Activated B cell treated with CpG ODN at 0.5 μM for 24 hours (primary cell): ENCODE measurements at regions not wholly inside any gene's neighbourhood (a gene's known extent, or its start where the extent isn't known, plus 50 kb on each side); places are given as distances from the start of the nearest gene placed in this dataset.
"Not testable (repeated sequence)": the region's sequence is repeated elsewhere in the genome, so short reads cannot be mapped to it uniquely, and the experiment has no call there.

Experiments used
- ATAC-seq: fragments of 200-7000 bp; cut with Tn5 transposase; one replicate; pipeline ENCODE4 v1.10.0; 2021; ENCODE audit warnings: low read depth, mild to moderate bottlenecking, moderate library complexity
- CTCF ChIA-PET: fragments of 350-600 bp; sonication (Branson Sonifier 250); formaldehyde crosslinking; loops from one replicate; lab custom pipeline; 2021; ENCODE audit warnings: antibody characterized with exemption; lab: Charles Lee
- POLR2A ChIA-PET: fragments of 350-600 bp; sonication (Branson Sonifier 250); formaldehyde crosslinking; loops from one replicate; lab custom pipeline; 2021; ENCODE audit warnings: antibody characterized with exemption; lab: Charles Lee
- DNase-seq: peaks from one replicate; pipeline ENCODE4 v3.0.0; 2022
- H3K27ac Mint-ChIP-seq: one replicate; pipeline ENCODE4 v1.8.0; 2020; ENCODE audit warnings: mixed read lengths
- H3K27me3 Mint-ChIP-seq: one replicate; pipeline ENCODE4 v1.8.0; 2021; ENCODE audit warnings: mixed read lengths
- H3K36me3 Mint-ChIP-seq: one replicate; pipeline ENCODE4 v1.8.0; 2021; ENCODE audit warnings: low read depth, mixed read lengths
- H3K4me1 Mint-ChIP-seq: one replicate; pipeline ENCODE4 v1.8.0; 2021; ENCODE audit warnings: mixed read lengths
- H3K4me3 Mint-ChIP-seq: one replicate; pipeline ENCODE4 v1.8.0; 2020; ENCODE audit warnings: mild to moderate bottlenecking, mixed read lengths
- H3K9me3 Mint-ChIP-seq: one replicate; pipeline ENCODE4 v1.8.0; 2020; ENCODE audit warnings: mixed read lengths
- CTCF ChIP-seq: fragments of 200-600 bp; IDR thresholded peaks from one replicate; pipeline ENCODE4 v1.8.0; 2022; ENCODE audit warnings: antibody characterized with exemption, mild to moderate bottlenecking
- intact Hi-C: fragments of 100-400 bp; cut with micrococcal nuclease; formaldehyde crosslinking; loops from one replicate; pipeline ENCODE4 v1.15.1; 2024

- CTCF ChIA-PET: no interaction called here
- H3K9me3 Mint-ChIP-seq: peaks cover 3% of the 10 kb centered on the region
- ATAC-seq (peak; percentile 75), DNase-seq (peak; percentile 32)
- peak overlapping the region; percentile 47 for H3K27ac Mint-ChIP-seq
- no peaks in the 10 kb centered on the region for H3K27me3 Mint-ChIP-seq
- POLR2A ChIA-PET: interaction anchor here (0.9 to 1.6 kb wide), 4 partner anchors 20 to 907 kb away, joined by 3 to 4 read pairs (median 3); partner anchors contain the start of gene EBF1
- peak overlapping the region; percentile 48 for H3K4me3 Mint-ChIP-seq
- H3K4me1 Mint-ChIP-seq: peaks cover 57% of the 10 kb centered on the region
- intact Hi-C loops: loop anchor here (5.0 kb wide), 1 partner anchor 913 kb away; no protein-coding TSS in a partner anchor
- no peaks in the 10 kb centered on the region for H3K36me3 Mint-ChIP-seq
- TF ChIP-seq CTCF: no peak
Measured at GRCh38 chr5:158194561-158194976, 335.6 kb upstream of the CLINT1 start.

GRCh38 chr5:158193395-158193794, 334.4 kb upstream of the CLINT1 start:
- H3K27ac Mint-ChIP-seq, H3K4me3 Mint-ChIP-seq, H3K27me3 Mint-ChIP-seq, DNase-seq, H3K36me3 Mint-ChIP-seq, H3K9me3 Mint-ChIP-seq, ATAC-seq: not testable (repeated sequence)
- CTCF ChIA-PET: interaction anchor here (1.0 to 1.2 kb wide), 2 partner anchors 10 to 19 kb away, joined by 3 read pairs; no protein-coding TSS in a partner anchor
- POLR2A ChIA-PET: interaction anchor here (0.9 to 1.6 kb wide), 4 partner anchors 18 to 913 kb away, joined by 3 to 5 read pairs (median 3); no protein-coding TSS in a partner anchor
- peaks cover 46% of the 10 kb centered on the region for H3K4me1 Mint-ChIP-seq
- intact Hi-C loops: loop anchor here (5.0 kb wide), 1 partner anchor 914 kb away; no protein-coding TSS in a partner anchor

GRCh38 chr5:158180407-158180806, 321.5 kb upstream of the CLINT1 start:
- ChIA-PET POLR2A (no interaction called here), CTCF (interaction anchor here (1.0 to 1.6 kb wide), 2 partner anchors 515 to 927 kb away, joined by 4 to 6 read pairs; no protein-coding TSS in a partner anchor)
- Mint-ChIP-seq H3K36me3 (no peaks in the 10 kb centered on the region), H3K4me1 (peaks cover 4% of the 10 kb centered on the region), H3K27ac (no peak overlapping the region), H3K4me3 (no peak overlapping the region), H3K27me3 (no peaks in the 10 kb centered on the region), H3K9me3 (no peaks in the 10 kb centered on the region)
- intact Hi-C loops: no loop called here
- DNase-seq (no peak), ATAC-seq (no peak)
- no peak for TF ChIP-seq CTCF

DNA sequence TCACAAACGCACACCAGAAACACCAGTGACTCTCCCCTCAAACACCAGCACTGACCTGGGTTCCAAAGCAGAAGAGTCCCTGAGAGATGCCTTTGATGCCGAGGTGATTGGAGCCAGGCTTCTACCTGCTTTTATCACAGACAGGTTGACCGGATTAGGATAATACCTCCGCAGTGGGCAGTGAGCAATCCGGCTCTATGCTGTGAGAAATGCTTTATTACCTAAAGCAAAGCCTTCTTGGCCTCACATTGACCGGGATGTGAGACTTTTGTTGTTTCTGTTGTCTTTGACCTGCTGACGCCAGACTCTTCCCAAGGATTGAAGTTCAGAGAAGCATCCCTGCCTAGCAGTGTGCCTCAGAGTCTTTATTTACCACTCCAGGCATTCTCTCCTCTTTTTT, 320.3 kb upstream of the CLINT1 start:
- ChIA-PET POLR2A (no interaction called here), CTCF (interaction anchor here (1.0 to 1.6 kb wide), 2 partner anchors 516 to 928 kb away, joined by 4 to 6 read pairs; no protein-coding TSS in a partner anchor)
- Mint-ChIP-seq H3K4me1 (peaks cover 12% of the 10 kb centered on the region), H3K27me3 (no peaks in the 10 kb centered on the region), H3K4me3 (no peak overlapping the region), H3K36me3 (no peaks in the 10 kb centered on the region), H3K27ac (no peak overlapping the region), H3K9me3 (no peaks in the 10 kb centered on the region)
- TF ChIP-seq CTCF: no peak
- ATAC-seq: no peak
- intact Hi-C loops: loop anchor here (5.0 to 10.0 kb wide), 4 partner anchors 362 to 696 kb away; no protein-coding TSS in a partner anchor
- DNase-seq: no peak

- DNase-seq: no peak
- intact Hi-C loops: loop anchor here (5.0 to 10.0 kb wide), 4 partner anchors 361 to 696 kb away; no protein-coding TSS in a partner anchor
- no peak for TF ChIP-seq CTCF
- no peak overlapping the region for H3K4me3 Mint-ChIP-seq
- POLR2A ChIA-PET: no interaction called here
- H3K9me3 Mint-ChIP-seq: no peaks in the 10 kb centered on the region
- H3K27ac Mint-ChIP-seq: no peak overlapping the region
- no peaks in the 10 kb centered on the region for H3K36me3 Mint-ChIP-seq
- CTCF ChIA-PET: no interaction called here
- H3K27me3 Mint-ChIP-seq: no peaks in the 10 kb centered on the region
- peaks cover 12% of the 10 kb centered on the region for H3K4me1 Mint-ChIP-seq
- no peak for ATAC-seq
Measured at GRCh38 chr5:158178535-158178934, 319.6 kb upstream of the CLINT1 start.
